Lower leg skin (tissue), 4 donors: ENCODE measurements at regions not wholly inside any gene's neighbourhood (a gene's known extent, or its start where the extent isn't known, plus 50 kb on each side); places are given as distances from the start of the nearest gene placed in this dataset.
"Not testable (repeated sequence)": the region's sequence is repeated elsewhere in the genome, so short reads cannot be mapped to it uniquely, and the experiment has no call there.

Source experiments
- DNase-seq, 2 donors: peaks; one replicate each; pipeline ENCODE4 v3.0.0-alpha.2; 2019; ENCODE audit warnings: low spot score in 2 of 2
- H3K4me3 ChIP-seq: fragments of 200-600 bp; sonication (generic); 2 replicates; pipeline ENCODE4 v1.5.1; 2017; ENCODE audit warnings: mild to moderate bottlenecking, low read depth; ENCODE audit not compliant: poor library complexity, severe bottlenecking
- CTCF ChIP-seq, 3 donors: fragments of 450-650 bp; IDR thresholded peaks; one replicate each; pipeline ENCODE4 v1.5.1; 2016; ENCODE audit warnings: antibody characterized with exemption in 3 of 3, mild to moderate bottlenecking in 3 of 3, moderate library complexity in 2 of 3
- POLR2A ChIP-seq, 2 donors: fragments of 450-650 bp; IDR thresholded peaks; one replicate each; pipeline ENCODE4 v1.6.1; 2016 to 2017; ENCODE audit warnings: antibody characterized with exemption in 2 of 2, mild to moderate bottlenecking in 1 of 2, moderate library complexity in 1 of 2
- WGBS, 2 donors: methylation state at CpG; one replicate each; pipeline ENCODE4 v1.1.5; 2018; 5-methylcytosine and 5-hydroxymethylcytosine counted together
- intact Hi-C: fragments of 100-400 bp; cut with DNase I; formaldehyde crosslinking; loops from one replicate; pipeline ENCODE4 v1.15.0; 2023; ENCODE audit warnings: low total_unique reads

GRCh38 chr11:106161775-106162634 lies 84.5 kb downstream of the AASDHPPT start:
- WGBS, 2 donors: 46 to 56% methylated on average over 3 of the region's 3 CpGs
- intact Hi-C loops: no loop called here
- no peak for DNase-seq
- H3K4me3 ChIP-seq: no peak overlapping the region
- TF ChIP-seq POLR2A (IDR thresholded peaks at IDR 0.05) (no peak), CTCF (IDR thresholded peaks at IDR 0.05) (no peak)

GRCh38 chr11:106167085-106167484 lies 89.6 kb downstream of the AASDHPPT start:
- intact Hi-C loops: no loop called here

GRCh38 chr11:106172386-106172991 lies 95.0 kb downstream of the AASDHPPT start:
- H3K4me3 ChIP-seq: no peak overlapping the region
- TF ChIP-seq CTCF (IDR thresholded peaks at IDR 0.05) (no peak), POLR2A (IDR thresholded peaks at IDR 0.05) (no peak)
- DNase-seq: no peak
- WGBS, 2 donors: 26 to 27% methylated on average over 4 of the region's 4 CpGs
- intact Hi-C loops: no loop called here

More at GRCh38 chr11:106167085-106167484, 89.6 kb downstream of the AASDHPPT start:
- TF ChIP-seq POLR2A (IDR thresholded peaks at IDR 0.05): no peak
- TF ChIP-seq CTCF (IDR thresholded peaks at IDR 0.05): no peak
- DNase-seq: no peak
- H3K4me3 ChIP-seq: no peak overlapping the region

- H3K4me3 ChIP-seq: no peak overlapping the region
- DNase-seq: no peak
- intact Hi-C loops: no loop called here
- WGBS, 2 donors: 52 to 65% methylated on average over 2 of the region's 2 CpGs
- TF ChIP-seq POLR2A (IDR thresholded peaks at IDR 0.05) (no peak), CTCF (IDR thresholded peaks at IDR 0.05) (no peak)
Observed at GRCh38 chr11:106173291-106173690, 95.8 kb downstream of the AASDHPPT start.

- H3K4me3 ChIP-seq, intact Hi-C loops, DNase-seq: not testable (repeated sequence)
- WGBS, 2 donors: 34% methylated on average over 4 of the region's 4 CpGs
Observed at GRCh38 chr11:106174003-106174402, 96.5 kb downstream of the AASDHPPT start.

GRCh38 chr11:106176817-106177216 lies 99.4 kb downstream of the AASDHPPT start:
- intact Hi-C loops: no loop called here
- DNase-seq: no peak
- WGBS, 2 donors: 93 to 94% methylated on average over 17 of the region's 17 CpGs
- no peak for TF ChIP-seq POLR2A (IDR thresholded peaks at IDR 0.05)
- no peak for TF ChIP-seq CTCF (IDR thresholded peaks at IDR 0.05)
- no peak overlapping the region for H3K4me3 ChIP-seq
